GM12878 (cell line): ENCODE measurements at regions not wholly inside any gene's neighbourhood (a gene's known extent, or its start where the extent isn't known, plus 50 kb on each side); places are given as distances from the start of the nearest gene placed in this dataset.

Experiments used
- BMI1 ChIP-seq: fragments of 450-650 bp; IDR thresholded peaks from 2 replicates; pipeline ENCODE4 v1.6.1; 2016; ENCODE audit warnings: mild to moderate bottlenecking, moderate library complexity, borderline replicate concordance
- BRCA1 ChIP-seq: IDR thresholded peaks from 2 replicates; pipeline ENCODE4 v1.6.1; 2011; ENCODE audit warnings: low read depth, low read length, improper control_type of control experiment
- CBX5 ChIP-seq: sonication (generic); IDR thresholded peaks from 2 replicates; pipeline ENCODE4 v1.6.1; 2016; ENCODE audit warnings: low read depth, moderate library complexity, mild to moderate bottlenecking, inconsistent platforms
- CREM ChIP-seq: IDR thresholded peaks from 2 replicates; pipeline ENCODE4 v1.6.1; 2014; ENCODE audit warnings: antibody characterized with exemption, low read depth
- GATAD2B ChIP-seq: fragments of 450-650 bp; conservative IDR thresholded peaks from 2 replicates; pipeline ENCODE4 v1.6.1; 2017; ENCODE audit warnings: low read depth, mild to moderate bottlenecking, moderate library complexity
- HDGF ChIP-seq: fragments of 450-650 bp; IDR thresholded peaks from 2 replicates; pipeline ENCODE4 v1.6.1; 2016; ENCODE audit warnings: antibody characterized with exemption
- JUNB ChIP-seq: IDR thresholded peaks from 2 replicates; pipeline ENCODE4 v1.6.1; 2016; ENCODE audit warnings: antibody characterized with exemption, mild to moderate bottlenecking
- MEF2B ChIP-seq: fragments of 450-650 bp; IDR thresholded peaks from 2 replicates; pipeline ENCODE4 v1.6.1; 2018; ENCODE audit warnings: mild to moderate bottlenecking, moderate library complexity; ENCODE audit not compliant: partially characterized antibody, poor library complexity, severe bottlenecking
- MTA3 ChIP-seq: IDR thresholded peaks from 2 replicates; pipeline ENCODE4 v1.6.1; 2012; ENCODE audit warnings: low read length, inconsistent platforms, borderline replicate concordance
- NBN ChIP-seq: fragments of 450-650 bp; IDR thresholded peaks from 2 replicates; pipeline ENCODE4 v1.6.1; 2016
- NR2C1 ChIP-seq: fragments of 450-650 bp; IDR thresholded peaks from 2 replicates; pipeline ENCODE4 v1.6.1; 2017; ENCODE audit warnings: antibody characterized with exemption, mild to moderate bottlenecking, moderate library complexity
- RAD21 ChIP-seq: IDR thresholded peaks from 2 replicates; pipeline ENCODE4 v1.6.1; 2011; ENCODE audit warnings: mild to moderate bottlenecking, low read depth, low read length, moderate library complexity; ENCODE audit not compliant: insufficient read depth
- RELA ChIP-seq: fragments of 450-650 bp; IDR thresholded peaks from 2 replicates; pipeline ENCODE4 v1.8.0; 2014; ENCODE audit warnings: borderline replicate concordance; ENCODE audit not compliant: partially characterized antibody
- SMARCA5 ChIP-seq: fragments of 450-650 bp; IDR thresholded peaks from 2 replicates; pipeline ENCODE4 v1.6.1; 2017; ENCODE audit warnings: mild to moderate bottlenecking
- SPI1 ChIP-seq: IDR thresholded peaks from 2 replicates; pipeline ENCODE4 v1.6.1; 2011; ENCODE audit warnings: low read depth, mild to moderate bottlenecking, low read length, moderate library complexity, borderline replicate concordance; ENCODE audit not compliant: insufficient read depth
- TCF7 ChIP-seq: IDR thresholded peaks from 2 replicates; pipeline ENCODE4 v1.6.1; 2014; ENCODE audit warnings: antibody characterized with exemption, borderline replicate concordance
- ZNF207 ChIP-seq: fragments of 450-650 bp; IDR thresholded peaks from 2 replicates; pipeline ENCODE4 v1.6.1; 2014; ENCODE audit warnings: antibody characterized with exemption, mild to moderate bottlenecking, borderline replicate concordance
- TF ChIP-seq, protein P1 (sequence below), 3 experiments: IDR thresholded peaks in 2 of 3; conservative IDR thresholded peaks in 1 of 3; 2 replicates each; pipeline ENCODE4 v1.5.1; 2011; ENCODE audit warnings: low read depth in 3 of 3, low read length in 3 of 3, mild to moderate bottlenecking in 3 of 3, control low read depth in 2 of 3, moderate library complexity in 2 of 3, inconsistent platforms in 1 of 3, mixed read lengths in 1 of 3; ENCODE audit not compliant: control insufficient read depth in 2 of 3, insufficient read depth in 1 of 3; ENCODE audit errors: extremely low read depth in 1 of 3
- TF ChIP-seq, protein P2 (sequence below): fragments of 450-650 bp; IDR thresholded peaks from 2 replicates; pipeline ENCODE4 v1.6.1; 2017; ENCODE audit warnings: low read depth, mild to moderate bottlenecking, moderate library complexity
- TF ChIP-seq, protein P3 (sequence below): fragments of 450-650 bp; formaldehyde crosslinking; IDR thresholded peaks from 2 replicates; pipeline ENCODE4 v1.4.0; 2020; ENCODE audit warnings: mild to moderate bottlenecking, moderate library complexity
- TF ChIP-seq, protein P4 (sequence below): fragments of 450-650 bp; IDR thresholded peaks from 2 replicates; pipeline ENCODE4 v1.6.1; 2017; ENCODE audit warnings: mild to moderate bottlenecking, low read depth, inconsistent platforms; ENCODE audit not compliant: poor library complexity, severe bottlenecking

DNA sequence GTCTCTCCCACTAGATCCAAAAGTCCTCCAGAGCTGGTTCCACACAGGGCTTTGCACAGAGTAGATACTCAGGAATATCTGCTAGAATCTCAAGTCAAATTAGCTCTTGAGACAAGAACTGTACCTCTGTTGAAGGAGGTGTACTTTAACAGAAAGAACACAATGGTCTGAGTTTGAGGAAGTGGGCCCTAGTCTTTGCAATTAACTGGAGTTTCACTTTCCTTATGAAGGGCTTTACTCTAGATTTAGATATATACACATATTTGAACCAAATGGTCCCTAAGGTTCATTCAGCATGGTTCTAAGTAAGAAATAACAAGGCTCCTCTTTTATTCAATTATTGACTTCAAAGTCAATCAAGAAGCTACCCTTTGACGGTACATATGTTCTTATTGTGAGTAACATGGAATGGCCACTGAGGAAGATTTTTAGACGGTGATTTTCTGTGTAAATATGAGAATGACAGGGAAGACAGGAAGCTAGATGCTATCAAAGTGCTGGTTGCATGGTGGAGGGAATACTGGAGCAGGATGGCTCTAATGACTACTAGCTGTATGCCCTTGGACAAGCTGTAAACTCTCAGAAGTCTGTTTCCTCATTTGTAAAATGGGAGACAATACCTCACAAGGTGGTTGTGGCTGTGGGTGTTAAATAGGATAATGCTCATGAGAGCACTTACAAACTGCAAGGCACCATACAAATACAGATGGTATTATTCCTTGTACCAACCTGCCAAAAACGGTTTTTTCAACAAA is 73.5 kb upstream of the SERTAD2 start (continued):
- TF ChIP-seq TCF7: peak; percentile 56
- peak; percentile 53; the same call in 1 of the 2 replicates for TF ChIP-seq GATAD2B
- TF ChIP-seq HDGF: 0 out of 2 replicates have a peak, but pooled peaks have one; percentile 44
- no peak for TF ChIP-seq BRCA1
- no peak for TF ChIP-seq ZNF207
- no peak for TF ChIP-seq NR2C1
- peak; percentile 81; the same call in 1 of the 2 replicates for TF ChIP-seq NBN
- TF ChIP-seq CREM: peak; percentile 91
- TF ChIP-seq, protein P1, sequence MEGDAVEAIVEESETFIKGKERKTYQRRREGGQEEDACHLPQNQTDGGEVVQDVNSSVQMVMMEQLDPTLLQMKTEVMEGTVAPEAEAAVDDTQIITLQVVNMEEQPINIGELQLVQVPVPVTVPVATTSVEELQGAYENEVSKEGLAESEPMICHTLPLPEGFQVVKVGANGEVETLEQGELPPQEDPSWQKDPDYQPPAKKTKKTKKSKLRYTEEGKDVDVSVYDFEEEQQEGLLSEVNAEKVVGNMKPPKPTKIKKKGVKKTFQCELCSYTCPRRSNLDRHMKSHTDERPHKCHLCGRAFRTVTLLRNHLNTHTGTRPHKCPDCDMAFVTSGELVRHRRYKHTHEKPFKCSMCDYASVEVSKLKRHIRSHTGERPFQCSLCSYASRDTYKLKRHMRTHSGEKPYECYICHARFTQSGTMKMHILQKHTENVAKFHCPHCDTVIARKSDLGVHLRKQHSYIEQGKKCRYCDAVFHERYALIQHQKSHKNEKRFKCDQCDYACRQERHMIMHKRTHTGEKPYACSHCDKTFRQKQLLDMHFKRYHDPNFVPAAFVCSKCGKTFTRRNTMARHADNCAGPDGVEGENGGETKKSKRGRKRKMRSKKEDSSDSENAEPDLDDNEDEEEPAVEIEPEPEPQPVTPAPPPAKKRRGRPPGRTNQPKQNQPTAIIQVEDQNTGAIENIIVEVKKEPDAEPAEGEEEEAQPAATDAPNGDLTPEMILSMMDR (IDR thresholded peaks at IDR 0.05 in 2 of 3, conservative IDR thresholded peaks at IDR 0.05 in 1 of 3; ENCODE audit: control insufficient read depth in 2 of 3, extremely low read depth in 1 of 3, insufficient read depth in 1 of 3, low read depth in 3 of 3, low read length in 3 of 3): no peak
- TF ChIP-seq MTA3: peak; percentile 95
- TF ChIP-seq SMARCA5: no peak; the same call in 1 of the 2 replicates
- TF ChIP-seq RELA: peak; percentile 22
- TF ChIP-seq, protein P2, sequence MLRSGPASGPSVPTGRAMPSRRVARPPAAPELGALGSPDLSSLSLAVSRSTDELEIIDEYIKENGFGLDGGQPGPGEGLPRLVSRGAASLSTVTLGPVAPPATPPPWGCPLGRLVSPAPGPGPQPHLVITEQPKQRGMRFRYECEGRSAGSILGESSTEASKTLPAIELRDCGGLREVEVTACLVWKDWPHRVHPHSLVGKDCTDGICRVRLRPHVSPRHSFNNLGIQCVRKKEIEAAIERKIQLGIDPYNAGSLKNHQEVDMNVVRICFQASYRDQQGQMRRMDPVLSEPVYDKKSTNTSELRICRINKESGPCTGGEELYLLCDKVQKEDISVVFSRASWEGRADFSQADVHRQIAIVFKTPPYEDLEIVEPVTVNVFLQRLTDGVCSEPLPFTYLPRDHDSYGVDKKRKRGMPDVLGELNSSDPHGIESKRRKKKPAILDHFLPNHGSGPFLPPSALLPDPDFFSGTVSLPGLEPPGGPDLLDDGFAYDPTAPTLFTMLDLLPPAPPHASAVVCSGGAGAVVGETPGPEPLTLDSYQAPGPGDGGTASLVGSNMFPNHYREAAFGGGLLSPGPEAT: peak; percentile 65
- TF ChIP-seq, protein P3, sequence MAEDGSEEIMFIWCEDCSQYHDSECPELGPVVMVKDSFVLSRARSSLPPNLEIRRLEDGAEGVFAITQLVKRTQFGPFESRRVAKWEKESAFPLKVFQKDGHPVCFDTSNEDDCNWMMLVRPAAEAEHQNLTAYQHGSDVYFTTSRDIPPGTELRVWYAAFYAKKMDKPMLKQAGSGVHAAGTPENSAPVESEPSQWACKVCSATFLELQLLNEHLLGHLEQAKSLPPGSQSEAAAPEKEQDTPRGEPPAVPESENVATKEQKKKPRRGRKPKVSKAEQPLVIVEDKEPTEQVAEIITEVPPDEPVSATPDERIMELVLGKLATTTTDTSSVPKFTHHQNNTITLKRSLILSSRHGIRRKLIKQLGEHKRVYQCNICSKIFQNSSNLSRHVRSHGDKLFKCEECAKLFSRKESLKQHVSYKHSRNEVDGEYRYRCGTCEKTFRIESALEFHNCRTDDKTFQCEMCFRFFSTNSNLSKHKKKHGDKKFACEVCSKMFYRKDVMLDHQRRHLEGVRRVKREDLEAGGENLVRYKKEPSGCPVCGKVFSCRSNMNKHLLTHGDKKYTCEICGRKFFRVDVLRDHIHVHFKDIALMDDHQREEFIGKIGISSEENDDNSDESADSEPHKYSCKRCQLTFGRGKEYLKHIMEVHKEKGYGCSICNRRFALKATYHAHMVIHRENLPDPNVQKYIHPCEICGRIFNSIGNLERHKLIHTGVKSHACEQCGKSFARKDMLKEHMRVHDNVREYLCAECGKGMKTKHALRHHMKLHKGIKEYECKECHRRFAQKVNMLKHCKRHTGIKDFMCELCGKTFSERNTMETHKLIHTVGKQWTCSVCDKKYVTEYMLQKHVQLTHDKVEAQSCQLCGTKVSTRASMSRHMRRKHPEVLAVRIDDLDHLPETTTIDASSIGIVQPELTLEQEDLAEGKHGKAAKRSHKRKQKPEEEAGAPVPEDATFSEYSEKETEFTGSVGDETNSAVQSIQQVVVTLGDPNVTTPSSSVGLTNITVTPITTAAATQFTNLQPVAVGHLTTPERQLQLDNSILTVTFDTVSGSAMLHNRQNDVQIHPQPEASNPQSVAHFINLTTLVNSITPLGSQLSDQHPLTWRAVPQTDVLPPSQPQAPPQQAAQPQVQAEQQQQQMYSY (CRISPR knock-in tag): no peak
- TF ChIP-seq BMI1: peak; percentile 89
- TF ChIP-seq, protein P4, sequence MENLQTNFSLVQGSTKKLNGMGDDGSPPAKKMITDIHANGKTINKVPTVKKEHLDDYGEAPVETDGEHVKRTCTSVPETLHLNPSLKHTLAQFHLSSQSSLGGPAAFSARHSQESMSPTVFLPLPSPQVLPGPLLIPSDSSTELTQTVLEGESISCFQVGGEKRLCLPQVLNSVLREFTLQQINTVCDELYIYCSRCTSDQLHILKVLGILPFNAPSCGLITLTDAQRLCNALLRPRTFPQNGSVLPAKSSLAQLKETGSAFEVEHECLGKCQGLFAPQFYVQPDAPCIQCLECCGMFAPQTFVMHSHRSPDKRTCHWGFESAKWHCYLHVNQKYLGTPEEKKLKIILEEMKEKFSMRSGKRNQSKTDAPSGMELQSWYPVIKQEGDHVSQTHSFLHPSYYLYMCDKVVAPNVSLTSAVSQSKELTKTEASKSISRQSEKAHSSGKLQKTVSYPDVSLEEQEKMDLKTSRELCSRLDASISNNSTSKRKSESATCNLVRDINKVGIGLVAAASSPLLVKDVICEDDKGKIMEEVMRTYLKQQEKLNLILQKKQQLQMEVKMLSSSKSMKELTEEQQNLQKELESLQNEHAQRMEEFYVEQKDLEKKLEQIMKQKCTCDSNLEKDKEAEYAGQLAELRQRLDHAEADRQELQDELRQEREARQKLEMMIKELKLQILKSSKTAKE: peak; percentile 81
- 0 out of 2 replicates have a peak, but pooled peaks have one; percentile 49 for TF ChIP-seq CBX5
- TF ChIP-seq JUNB: peak; percentile 98
- peak; percentile 100 for TF ChIP-seq SPI1
- 0 out of 2 replicates have a peak, but pooled peaks have one; percentile 15 for TF ChIP-seq RAD21
- peak; percentile 88 for TF ChIP-seq MEF2B
